GM10266 (cell line): ENCODE measurements at regions not wholly inside any gene's neighbourhood (a gene's known extent, or its start where the extent isn't known, plus 50 kb on each side); places are given as distances from the start of the nearest gene placed in this dataset.

Source experiments
- DNase-seq: peaks from one replicate; pipeline ENCODE4 v3.0.0; 2012; ENCODE audit errors: extremely low spot score
- TF ChIP-seq, protein P1 (sequence below): IDR thresholded peaks from 2 replicates; pipeline ENCODE4 v1.5.1; 2012; ENCODE audit warnings: mild to moderate bottlenecking, low read depth; ENCODE audit not compliant: control insufficient read depth, insufficient read depth; ENCODE audit errors: missing control alignments

DNA sequence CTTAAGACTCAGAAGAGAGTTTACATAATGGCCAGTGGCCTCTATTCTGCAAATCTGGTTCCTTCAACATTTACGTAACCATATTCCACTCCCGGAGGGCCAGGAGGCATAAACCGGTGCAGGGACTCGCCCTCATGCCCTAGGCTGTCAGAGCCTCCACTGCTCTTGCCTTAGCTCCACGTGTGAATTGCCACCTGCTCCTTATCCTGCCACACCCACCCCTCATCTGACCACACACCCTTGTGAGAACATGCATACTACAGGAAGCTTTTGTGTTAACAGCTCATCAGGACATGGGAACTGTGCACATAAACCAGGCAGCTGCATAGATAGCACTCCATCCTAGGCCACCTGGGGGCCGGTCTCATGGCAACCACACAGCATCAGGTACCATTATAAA lies 146.7 kb upstream of the PFKP start:
- TF ChIP-seq, protein P1, sequence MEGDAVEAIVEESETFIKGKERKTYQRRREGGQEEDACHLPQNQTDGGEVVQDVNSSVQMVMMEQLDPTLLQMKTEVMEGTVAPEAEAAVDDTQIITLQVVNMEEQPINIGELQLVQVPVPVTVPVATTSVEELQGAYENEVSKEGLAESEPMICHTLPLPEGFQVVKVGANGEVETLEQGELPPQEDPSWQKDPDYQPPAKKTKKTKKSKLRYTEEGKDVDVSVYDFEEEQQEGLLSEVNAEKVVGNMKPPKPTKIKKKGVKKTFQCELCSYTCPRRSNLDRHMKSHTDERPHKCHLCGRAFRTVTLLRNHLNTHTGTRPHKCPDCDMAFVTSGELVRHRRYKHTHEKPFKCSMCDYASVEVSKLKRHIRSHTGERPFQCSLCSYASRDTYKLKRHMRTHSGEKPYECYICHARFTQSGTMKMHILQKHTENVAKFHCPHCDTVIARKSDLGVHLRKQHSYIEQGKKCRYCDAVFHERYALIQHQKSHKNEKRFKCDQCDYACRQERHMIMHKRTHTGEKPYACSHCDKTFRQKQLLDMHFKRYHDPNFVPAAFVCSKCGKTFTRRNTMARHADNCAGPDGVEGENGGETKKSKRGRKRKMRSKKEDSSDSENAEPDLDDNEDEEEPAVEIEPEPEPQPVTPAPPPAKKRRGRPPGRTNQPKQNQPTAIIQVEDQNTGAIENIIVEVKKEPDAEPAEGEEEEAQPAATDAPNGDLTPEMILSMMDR = no peak
- DNase-seq = no peak

DNA sequence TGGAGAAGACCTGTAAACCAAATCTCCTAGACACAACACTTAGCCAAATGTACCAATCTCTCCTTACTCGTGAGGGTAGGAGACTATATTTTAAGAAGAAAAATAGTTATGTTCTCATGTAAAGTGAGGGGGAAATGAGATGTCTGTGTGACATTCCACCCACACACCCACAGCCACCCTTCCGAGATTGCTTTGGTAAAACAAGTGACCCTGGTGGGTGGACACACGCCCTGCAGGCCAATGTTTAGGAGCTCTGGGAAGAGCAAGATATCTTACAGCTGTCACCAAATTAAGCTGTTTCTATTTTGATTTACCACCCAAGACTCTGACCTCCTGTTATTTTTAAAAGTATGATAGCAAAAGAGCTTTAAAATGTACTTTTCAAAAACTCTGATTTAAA lies 147.2 kb upstream of the PFKP start:
- TF ChIP-seq, protein P1 = no peak
- DNase-seq = no peak

DNA sequence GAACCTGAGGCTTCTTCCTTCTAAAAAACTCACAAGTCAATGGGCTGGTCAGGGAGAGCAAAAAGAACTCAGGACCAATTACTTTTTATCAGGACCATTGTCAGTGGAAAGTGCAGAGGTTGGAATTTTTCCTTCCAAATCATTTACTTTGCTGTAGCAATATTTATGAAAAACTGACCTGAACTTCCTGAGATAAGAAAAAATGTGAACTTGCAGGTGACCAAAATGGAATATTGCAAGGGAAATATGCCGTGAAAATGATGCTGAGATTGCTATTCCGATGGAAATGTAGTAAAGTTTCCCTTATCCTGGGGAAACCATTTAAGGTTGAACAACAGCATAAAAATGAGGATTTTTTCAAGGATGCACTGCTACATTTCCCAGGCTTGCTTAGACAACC lies 148.3 kb upstream of the PFKP start:
- TF ChIP-seq, protein P1 = no peak
- DNase-seq = no peak

DNA sequence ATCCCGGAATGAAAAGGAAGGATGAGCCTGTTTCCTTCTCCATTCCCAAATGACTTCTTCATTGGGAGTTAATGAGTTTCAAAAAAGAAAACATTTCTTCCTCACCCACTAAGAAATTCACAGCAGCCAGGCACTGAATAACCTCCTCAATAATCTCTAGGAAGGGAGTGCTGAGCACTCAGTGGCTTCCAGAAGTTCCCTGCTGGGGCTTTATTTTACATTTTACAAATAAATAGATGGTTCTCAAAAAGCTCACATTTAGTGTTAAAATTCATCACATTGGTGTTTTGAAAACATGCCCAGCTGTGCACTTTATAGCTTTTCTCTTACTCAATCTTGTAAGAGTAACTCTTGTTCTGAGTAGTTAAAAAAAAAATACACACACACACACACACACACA lies 148.9 kb upstream of the PFKP start:
- TF ChIP-seq, protein P1 = no peak
- DNase-seq = no peak

DNA sequence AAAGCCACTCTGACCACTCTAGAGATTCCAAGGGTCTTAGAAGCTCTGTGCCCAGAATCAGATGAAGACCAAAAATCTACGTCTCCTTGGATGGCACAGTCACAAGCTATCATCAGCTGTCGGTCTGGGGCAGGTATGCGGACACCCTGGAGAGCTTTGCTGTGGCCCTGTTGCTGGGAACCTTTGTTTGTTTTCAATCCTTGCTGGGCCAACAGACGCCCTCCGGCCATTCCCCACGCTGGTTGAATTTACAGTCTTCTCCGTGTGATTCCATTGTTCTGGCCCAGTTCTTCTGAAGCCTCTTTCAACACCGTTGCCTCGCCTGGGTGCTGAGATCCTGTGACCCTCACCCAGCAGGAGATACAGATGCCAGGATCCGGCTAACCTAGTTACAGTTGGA lies 149.4 kb upstream of the PFKP start:
- TF ChIP-seq, protein P1 = no peak
- DNase-seq = no peak

DNA sequence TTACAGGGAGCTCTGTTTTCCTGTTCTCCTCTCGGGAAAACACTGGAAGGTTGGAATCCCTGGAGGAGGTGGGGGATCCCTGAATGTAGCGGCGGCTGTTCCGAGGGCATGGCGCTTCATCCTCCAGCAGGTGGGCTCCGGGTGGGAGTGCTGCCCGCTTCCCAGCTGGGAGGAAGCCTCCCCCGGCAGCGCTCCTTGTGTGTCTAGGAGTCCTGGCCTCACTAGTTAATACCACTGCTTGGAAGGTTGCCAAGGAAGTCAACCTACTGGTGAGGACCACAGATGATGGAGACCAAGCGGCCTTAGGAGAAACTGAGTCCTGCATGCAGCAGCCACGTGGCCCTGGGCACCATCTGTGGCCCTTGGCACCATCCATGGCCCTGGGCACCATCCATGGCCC lies 151.9 kb upstream of the PFKP start:
- DNase-seq = no peak
- TF ChIP-seq, protein P1 = no peak

DNA sequence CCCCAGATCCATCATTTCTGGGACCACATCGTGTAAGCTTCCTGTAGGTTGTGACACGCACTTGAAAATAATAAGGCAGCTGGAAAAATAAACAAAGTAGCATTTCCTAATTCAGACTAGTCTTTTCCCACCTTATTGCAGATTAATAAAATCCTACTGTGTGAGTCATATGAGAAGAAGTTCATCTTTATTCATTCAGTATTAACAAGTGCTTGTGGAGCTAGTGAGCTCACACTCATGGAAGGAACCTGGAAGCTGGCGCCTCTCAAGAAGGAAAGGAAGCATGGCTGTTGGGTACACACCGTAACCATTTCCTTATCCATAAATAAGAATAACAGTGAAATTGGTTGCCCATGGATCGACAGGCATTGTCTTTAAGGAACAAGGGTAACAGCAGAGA lies 152.6 kb upstream of the PFKP start:
- DNase-seq = no peak
- TF ChIP-seq, protein P1 = no peak

DNA sequence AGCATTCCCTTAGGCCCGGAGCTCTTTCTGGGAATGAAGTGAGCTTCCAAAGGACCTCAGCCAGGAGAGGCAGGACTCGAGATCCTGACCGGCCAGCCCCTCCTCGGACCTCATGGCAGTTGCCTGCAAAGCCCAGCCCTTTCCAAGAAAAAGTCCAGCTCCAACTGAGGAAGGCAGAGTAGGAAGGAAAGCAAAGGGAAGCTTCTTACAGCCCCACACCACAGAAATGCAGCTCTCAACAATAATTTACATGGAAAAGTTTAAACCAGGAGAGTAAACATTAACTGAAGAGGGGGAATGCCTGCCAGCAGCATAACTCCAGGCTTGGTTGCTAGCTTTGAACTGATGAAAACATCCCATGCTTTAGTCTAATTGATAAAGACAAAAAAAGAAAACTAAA lies 153.9 kb upstream of the PFKP start:
- TF ChIP-seq, protein P1 = no peak
- DNase-seq = no peak
